ENCODE measurements at regions not wholly inside any gene's neighbourhood (a gene's known extent, or its start where the extent isn't known, plus 50 kb on each side); places are given as distances from the start of the nearest gene placed in this dataset.

DNA sequence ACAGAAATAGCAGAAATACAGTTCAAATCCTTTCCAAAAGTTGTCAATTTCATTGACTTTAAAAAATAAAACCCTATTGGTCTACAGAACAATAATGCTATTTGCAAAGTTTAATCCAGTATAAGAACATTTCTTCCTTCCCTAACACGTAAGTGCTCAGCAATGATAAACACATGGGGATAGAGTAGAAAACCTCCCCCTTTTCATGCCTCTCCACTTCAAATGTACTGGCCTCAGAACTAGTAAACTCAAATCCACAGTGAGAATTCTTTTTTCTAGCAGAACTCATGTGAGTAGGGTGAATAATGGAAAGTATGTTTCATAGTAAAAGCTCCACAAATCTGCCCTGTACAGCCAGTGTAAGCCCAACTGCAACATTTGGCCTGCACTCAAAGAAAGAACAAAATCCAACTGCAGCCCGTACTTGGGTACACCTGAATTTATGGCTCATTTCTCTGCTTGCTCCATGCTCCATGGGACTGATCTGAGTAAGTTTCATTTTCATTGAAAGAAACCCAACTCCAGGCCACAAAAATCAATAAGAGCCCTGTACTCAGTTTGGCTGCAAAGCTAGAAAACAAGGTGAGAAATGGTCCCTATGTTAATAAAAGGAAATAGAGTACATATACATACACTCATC, 115.0 kb upstream of the RMDN2 start:
- DNase-seq: no peak

- DNase-seq: no peak
These were observed 112.7 kb upstream of the RMDN2 start for GRCh38 chr2:37812414-37812813.

- DNase-seq: no peak
These were observed 112.0 kb upstream of the RMDN2 start for GRCh38 chr2:37812941-37813730.

DNA sequence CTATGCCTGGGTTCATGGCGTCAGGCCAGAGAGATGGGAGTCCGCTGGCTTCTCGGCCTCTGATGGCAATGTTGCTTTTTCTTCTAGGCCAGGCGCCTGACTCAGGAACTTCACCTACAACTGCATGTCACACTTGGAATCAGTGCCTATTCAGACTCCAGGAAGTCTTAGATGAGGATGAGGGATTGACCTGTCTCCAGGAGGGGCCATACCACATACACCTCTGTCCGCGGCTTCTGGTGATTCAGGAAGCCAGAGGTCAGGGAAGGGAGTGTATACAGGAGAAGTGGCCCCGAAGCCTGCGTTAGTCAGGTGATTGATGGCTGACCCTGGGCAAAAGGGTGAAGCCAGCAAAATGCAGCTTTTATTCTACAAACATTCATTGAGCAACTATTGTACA, 109.1 kb upstream of the RMDN2 start:
- DNase-seq: no peak

DNA sequence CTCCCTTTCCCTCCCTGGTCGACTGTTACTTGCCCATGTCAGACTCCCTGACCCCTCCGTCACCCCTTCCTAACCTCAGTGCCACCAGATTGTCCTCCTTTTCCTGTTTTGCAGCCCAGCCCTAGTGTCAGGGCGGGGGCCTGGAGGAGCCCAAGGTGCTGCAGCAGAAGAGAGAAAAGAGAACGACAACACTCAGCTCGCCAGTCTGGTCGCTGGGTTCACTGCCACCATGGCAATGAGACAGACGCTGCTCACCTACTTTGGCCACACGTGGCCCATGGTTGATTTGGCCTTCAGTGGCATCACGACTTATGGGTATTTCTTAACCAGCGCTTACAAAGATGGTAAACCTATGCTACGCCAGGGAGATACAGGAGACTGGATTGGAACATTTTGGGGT, 108.4 kb upstream of the RMDN2 start:
- DNase-seq: no peak

DNA sequence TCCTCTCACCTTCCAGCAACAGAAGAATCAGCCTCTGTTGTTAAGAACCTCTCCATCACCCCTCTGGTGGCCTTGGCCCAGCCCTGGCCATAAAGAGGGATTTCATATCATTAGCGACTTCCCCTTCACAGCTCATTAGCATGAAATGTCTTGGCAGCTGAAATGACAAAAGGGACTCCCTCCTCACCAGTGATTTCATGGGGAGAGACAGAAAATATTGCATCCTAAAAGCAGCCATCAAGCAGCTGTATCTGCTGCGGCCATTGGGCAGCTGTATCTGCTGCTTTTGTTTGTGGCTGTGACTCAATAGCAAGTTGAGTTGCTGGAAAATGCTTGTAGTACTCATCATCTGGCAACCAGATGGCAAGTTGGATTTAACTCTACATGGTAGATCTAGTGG, 105.9 kb upstream of the RMDN2 start:
- no peak for DNase-seq

- DNase-seq: no peak
These were observed 104.6 kb upstream of the RMDN2 start for GRCh38 chr2:37820471-37820986.

DNA sequence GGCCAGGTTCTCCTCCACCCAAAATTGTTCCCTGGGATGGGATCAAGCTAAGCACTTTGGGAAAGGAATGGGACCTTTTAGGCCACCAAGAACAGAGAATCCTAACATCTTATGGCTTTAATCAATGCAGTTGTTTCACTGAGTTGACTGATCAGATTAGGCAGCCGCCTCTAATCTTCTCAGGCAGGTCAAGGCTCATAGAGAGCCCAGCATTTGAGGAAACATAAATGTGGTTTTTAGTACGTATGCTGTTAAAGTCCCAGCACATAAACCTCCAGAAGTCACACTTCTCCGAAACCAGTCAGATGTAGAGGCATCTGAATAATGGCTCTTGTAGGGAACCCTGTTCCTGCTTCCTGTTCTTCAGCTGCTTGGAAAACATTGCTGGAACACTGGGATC, 99.5 kb upstream of the RMDN2 start:
- DNase-seq: no peak

DNA sequence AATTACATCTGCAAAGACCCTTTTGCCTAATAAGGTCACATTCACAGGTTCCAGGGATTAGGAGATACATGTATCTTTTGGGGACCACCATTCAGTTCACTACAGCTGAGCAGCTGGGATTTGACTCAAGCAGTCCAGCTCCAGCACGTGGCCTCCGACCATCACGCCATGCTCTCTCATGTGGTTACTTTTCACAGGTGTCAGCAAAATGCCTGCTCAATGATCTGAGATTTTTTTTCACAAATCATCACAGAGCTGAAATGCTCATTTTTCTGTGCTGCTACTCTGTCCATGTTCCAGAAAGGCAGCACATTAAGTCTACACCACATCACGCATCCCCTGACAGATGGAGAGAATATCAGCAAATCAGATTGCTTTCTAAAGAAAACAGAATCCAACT, 98.5 kb upstream of the RMDN2 start:
- DNase-seq: no peak

DNA sequence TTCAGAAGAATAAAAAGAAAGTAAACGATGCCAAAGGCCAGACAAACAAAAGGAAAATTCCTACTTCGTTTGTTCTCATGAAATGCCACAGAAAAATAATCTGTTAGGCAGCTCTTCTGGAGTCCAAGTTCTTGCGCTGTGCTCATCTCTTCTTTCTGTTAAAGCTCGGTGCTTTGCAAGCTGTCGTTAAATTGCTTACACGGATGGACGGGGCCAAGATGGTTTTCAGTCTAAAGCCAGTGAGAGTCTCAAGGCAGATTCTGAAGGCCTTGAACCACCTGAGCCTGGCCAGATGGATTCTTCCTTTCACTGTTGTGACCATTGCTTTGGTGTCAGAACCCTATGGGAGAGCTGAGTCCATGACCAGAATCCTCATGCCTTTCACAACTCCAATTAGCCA, 97.6 kb upstream of the RMDN2 start:
- DNase-seq: no peak

GRCh38 chr2:37827911-37828511, 97.1 kb upstream of the RMDN2 start:
- peak; percentile 42 for DNase-seq

DNA sequence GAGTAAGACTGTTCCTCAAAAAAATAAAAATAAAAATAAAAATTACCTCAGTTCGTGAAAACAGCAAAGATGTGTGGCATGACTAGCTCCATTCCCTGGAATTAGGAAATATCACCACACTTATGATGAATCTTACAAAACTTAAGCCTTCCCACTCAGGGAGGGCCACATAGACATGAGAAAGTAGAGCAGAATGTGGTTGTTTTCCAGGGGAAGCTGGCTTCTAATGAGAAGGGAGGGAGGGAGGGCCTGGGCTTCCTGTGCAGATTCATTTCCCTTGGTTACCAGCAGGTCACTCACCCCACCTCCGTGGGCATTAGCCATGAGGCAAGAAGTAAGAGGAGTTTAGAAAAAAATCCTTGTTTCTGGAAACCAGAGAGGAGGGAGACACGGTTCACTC, 95.9 kb upstream of the RMDN2 start:
- DNase-seq: no peak

DNA sequence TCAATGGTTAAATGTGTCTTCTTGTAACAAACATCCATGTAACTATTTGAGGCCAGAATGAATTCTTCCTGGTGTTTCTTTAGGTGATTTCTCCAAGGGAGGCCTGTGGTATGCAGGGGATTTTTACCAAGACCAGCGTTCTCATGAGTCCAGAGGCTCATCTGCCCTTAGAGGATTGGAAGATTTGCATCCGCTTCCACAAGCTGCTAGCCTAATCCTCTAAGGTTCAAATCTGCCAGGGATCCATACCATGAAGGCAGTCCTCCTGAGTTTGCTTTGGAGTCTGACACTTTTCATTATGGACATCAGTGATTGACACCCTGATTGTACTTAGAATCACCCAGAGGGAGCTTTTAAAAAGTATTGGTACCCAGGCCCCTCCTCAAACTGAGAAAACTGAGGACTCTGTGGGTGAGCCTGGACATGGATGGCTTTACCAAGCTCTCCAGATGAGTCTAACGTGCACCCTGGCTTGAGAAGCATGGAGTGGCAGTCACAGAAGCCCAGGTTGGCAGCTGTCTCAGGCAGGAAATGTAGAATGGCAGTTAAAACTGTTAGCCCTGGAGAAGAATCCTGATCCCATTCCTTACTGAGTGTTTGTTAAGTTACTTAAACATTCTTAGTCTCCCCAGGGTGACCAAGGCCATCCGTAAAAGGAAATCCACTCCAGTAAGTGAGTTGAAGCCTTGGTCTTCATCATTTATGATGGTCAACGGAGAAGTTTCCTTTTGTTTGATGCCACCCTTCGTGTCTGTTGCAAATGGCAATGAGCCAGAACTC, 95.3 kb upstream of the RMDN2 start:
- DNase-seq: no peak

DNA sequence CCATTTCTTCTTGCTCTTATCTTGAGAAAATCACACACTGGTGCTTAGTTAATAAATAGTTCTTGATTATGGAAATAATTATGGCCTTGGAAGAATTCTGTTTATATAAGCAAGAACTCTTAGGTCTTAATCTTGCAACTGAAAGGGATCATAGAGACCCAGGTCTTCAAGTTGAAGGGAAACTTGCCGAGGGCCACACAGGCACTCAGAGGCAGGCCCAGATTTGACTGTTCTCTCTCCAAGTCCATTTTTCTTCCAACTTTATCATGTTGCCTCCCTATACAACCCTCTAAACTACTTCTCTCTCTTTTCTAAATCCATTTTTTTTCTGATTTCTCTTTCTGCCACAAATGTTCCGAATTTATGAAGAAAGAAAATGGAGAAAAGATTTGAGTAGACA, 94.5 kb upstream of the RMDN2 start:
- DNase-seq: no peak

GRCh38 chr2:37831081-37831780, 93.9 kb upstream of the RMDN2 start:
- DNase-seq: no peak

- peak; percentile 72 for DNase-seq
These were observed 92.4 kb upstream of the RMDN2 start for GRCh38 chr2:37832590-37833197.

- no peak for DNase-seq
These were observed 91.7 kb upstream of the RMDN2 start for GRCh38 chr2:37833423-37833822.

- no peak for DNase-seq
These were observed 88.8 kb upstream of the RMDN2 start for GRCh38 chr2:37836270-37836669.

DNA sequence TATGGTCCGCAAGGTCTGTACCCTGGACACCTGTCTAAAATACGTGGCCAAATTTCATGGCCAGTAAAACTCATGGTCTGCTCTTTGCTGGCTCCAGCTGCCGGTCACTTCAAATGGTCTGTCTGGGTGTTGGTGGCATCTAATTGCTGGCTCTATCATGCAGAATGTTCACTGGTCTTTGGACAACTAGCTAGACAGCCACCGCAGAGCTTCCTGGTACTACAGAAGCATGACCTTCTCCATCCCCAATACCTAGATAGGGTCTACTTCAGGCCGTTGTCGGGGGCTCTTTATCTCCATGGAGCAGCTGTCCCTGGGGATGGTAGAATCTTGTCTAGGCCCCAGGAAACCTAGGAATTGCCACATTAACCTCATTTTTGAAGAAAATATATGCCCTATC, 88.4 kb upstream of the RMDN2 start:
- DNase-seq: no peak

- no peak for DNase-seq
These were observed 87.3 kb upstream of the RMDN2 start for GRCh38 chr2:37837628-37838328.

- DNase-seq: no peak
These were observed 86.4 kb upstream of the RMDN2 start for GRCh38 chr2:37838541-37839167.
